ENCODE measurements at regions not wholly inside any gene's neighbourhood (a gene's known extent, or its start where the extent isn't known, plus 50 kb on each side); places are given as distances from the start of the nearest gene placed in this dataset.

- Mint-ChIP-seq H3K4me1 (peaks cover 15% of the 10 kb centered on the region), H3K36me3 (no peaks in the 10 kb centered on the region), H3K27me3 (ENCODE audit: low read depth) (no peaks in the 10 kb centered on the region), H3K4me3 (no peak overlapping the region), H3K9me3 (no peaks in the 10 kb centered on the region), H3K27ac (no peak overlapping the region)
- no peak for ATAC-seq
- no peak for DNase-seq (ENCODE audit: low spot score)
- ChIA-PET CTCF (no interaction called here), POLR2A (no interaction called here)
- no peak for TF ChIP-seq FOXJ3 (CRISPR knock-in tag; IDR thresholded peaks at IDR 0.05; ENCODE audit: borderline replicate concordance)
Measured at GRCh38 chr9:118521261-118521660, 817.1 kb downstream of the TLR4 start.

GRCh38 chr9:118522093-118523028 lies 818.2 kb downstream of the TLR4 start:
- Mint-ChIP-seq H3K9me3 (no peaks in the 10 kb centered on the region), H3K27ac (peak overlapping the region; percentile 86; the same call in 1 of the 2 replicates), H3K4me1 (peaks cover 15% of the 10 kb centered on the region), H3K36me3 (no peaks in the 10 kb centered on the region), H3K27me3 (ENCODE audit: low read depth) (no peaks in the 10 kb centered on the region), H3K4me3 (no peak overlapping the region)
- CTCF ChIA-PET, result interaction anchor here (0.6 to 1.2 kb wide), 4 partner anchors 40 to 843 kb away, joined by 3 to 6 read pairs (median 4); no protein-coding TSS in a partner anchor
- TF ChIP-seq ZNF671 (CRISPR knock-in tag; IDR thresholded peaks at IDR 0.05) (no peak), STAT6 (CRISPR knock-in tag; conservative IDR thresholded peaks at IDR 0.05; ENCODE audit: low read depth) (no peak), NFE2L1 (CRISPR knock-in tag; IDR thresholded peaks at IDR 0.05) (0 out of 2 replicates have a peak, but pooled peaks have one; percentile 40)
- TF ChIP-seq, protein P1, sequence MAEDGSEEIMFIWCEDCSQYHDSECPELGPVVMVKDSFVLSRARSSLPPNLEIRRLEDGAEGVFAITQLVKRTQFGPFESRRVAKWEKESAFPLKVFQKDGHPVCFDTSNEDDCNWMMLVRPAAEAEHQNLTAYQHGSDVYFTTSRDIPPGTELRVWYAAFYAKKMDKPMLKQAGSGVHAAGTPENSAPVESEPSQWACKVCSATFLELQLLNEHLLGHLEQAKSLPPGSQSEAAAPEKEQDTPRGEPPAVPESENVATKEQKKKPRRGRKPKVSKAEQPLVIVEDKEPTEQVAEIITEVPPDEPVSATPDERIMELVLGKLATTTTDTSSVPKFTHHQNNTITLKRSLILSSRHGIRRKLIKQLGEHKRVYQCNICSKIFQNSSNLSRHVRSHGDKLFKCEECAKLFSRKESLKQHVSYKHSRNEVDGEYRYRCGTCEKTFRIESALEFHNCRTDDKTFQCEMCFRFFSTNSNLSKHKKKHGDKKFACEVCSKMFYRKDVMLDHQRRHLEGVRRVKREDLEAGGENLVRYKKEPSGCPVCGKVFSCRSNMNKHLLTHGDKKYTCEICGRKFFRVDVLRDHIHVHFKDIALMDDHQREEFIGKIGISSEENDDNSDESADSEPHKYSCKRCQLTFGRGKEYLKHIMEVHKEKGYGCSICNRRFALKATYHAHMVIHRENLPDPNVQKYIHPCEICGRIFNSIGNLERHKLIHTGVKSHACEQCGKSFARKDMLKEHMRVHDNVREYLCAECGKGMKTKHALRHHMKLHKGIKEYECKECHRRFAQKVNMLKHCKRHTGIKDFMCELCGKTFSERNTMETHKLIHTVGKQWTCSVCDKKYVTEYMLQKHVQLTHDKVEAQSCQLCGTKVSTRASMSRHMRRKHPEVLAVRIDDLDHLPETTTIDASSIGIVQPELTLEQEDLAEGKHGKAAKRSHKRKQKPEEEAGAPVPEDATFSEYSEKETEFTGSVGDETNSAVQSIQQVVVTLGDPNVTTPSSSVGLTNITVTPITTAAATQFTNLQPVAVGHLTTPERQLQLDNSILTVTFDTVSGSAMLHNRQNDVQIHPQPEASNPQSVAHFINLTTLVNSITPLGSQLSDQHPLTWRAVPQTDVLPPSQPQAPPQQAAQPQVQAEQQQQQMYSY (CRISPR knock-in tag; IDR thresholded peaks at IDR 0.05), result peak; percentile 31; the same call in 1 of the 2 replicates
- TF ChIP-seq, protein P2, sequence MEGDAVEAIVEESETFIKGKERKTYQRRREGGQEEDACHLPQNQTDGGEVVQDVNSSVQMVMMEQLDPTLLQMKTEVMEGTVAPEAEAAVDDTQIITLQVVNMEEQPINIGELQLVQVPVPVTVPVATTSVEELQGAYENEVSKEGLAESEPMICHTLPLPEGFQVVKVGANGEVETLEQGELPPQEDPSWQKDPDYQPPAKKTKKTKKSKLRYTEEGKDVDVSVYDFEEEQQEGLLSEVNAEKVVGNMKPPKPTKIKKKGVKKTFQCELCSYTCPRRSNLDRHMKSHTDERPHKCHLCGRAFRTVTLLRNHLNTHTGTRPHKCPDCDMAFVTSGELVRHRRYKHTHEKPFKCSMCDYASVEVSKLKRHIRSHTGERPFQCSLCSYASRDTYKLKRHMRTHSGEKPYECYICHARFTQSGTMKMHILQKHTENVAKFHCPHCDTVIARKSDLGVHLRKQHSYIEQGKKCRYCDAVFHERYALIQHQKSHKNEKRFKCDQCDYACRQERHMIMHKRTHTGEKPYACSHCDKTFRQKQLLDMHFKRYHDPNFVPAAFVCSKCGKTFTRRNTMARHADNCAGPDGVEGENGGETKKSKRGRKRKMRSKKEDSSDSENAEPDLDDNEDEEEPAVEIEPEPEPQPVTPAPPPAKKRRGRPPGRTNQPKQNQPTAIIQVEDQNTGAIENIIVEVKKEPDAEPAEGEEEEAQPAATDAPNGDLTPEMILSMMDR (IDR thresholded peaks at IDR 0.05), result peak; percentile 61
- peak; percentile 76 for DNase-seq (ENCODE audit: low spot score)
- POLR2A ChIA-PET, result no interaction called here
- ATAC-seq, result peak; percentile 100

- Mint-ChIP-seq H3K36me3 (no peaks in the 10 kb centered on the region), H3K27ac (no peak overlapping the region), H3K9me3 (no peaks in the 10 kb centered on the region), H3K27me3 (ENCODE audit: low read depth) (no peaks in the 10 kb centered on the region), H3K4me1 (peaks cover 18% of the 10 kb centered on the region), H3K4me3 (no peak overlapping the region)
- ATAC-seq, result no peak
- CTCF ChIA-PET, result no interaction called here
- no peak for DNase-seq (ENCODE audit: low spot score)
- POLR2A ChIA-PET, result no interaction called here
- TF ChIP-seq ATF1 (CRISPR knock-in tag; IDR thresholded peaks at IDR 0.05) (no peak), NR2C2 (CRISPR knock-in tag; IDR thresholded peaks at IDR 0.05) (no peak), STAT6 (CRISPR knock-in tag; conservative IDR thresholded peaks at IDR 0.05; ENCODE audit: low read depth) (no peak), PREB (CRISPR knock-in tag; IDR thresholded peaks at IDR 0.05; ENCODE audit: borderline replicate concordance) (no peak), MYBL2 (CRISPR knock-in tag; IDR thresholded peaks at IDR 0.05) (no peak), CBFB (CRISPR knock-in tag; IDR thresholded peaks at IDR 0.05; ENCODE audit: low read depth) (no peak), ZNF138 (CRISPR knock-in tag; conservative IDR thresholded peaks at IDR 0.05) (no peak), ZNF121 (CRISPR knock-in tag; IDR thresholded peaks at IDR 0.05) (no peak)
- TF ChIP-seq, protein P3, sequence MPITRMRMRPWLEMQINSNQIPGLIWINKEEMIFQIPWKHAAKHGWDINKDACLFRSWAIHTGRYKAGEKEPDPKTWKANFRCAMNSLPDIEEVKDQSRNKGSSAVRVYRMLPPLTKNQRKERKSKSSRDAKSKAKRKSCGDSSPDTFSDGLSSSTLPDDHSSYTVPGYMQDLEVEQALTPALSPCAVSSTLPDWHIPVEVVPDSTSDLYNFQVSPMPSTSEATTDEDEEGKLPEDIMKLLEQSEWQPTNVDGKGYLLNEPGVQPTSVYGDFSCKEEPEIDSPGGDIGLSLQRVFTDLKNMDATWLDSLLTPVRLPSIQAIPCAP (CRISPR knock-in tag; IDR thresholded peaks at IDR 0.05), result no peak
- TF ChIP-seq, protein P4, sequence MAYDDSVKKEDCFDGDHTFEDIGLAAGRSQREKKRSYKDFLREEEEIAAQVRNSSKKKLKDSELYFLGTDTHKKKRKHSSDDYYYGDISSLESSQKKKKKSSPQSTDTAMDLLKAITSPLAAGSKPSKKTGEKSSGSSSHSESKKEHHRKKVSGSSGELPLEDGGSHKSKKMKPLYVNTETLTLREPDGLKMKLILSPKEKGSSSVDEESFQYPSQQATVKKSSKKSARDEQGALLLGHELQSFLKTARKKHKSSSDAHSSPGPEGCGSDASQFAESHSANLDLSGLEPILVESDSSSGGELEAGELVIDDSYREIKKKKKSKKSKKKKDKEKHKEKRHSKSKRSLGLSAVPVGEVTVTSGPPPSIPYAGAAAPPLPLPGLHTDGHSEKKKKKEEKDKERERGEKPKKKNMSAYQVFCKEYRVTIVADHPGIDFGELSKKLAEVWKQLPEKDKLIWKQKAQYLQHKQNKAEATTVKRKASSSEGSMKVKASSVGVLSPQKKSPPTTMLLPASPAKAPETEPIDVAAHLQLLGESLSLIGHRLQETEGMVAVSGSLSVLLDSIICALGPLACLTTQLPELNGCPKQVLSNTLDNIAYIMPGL (CRISPR knock-in tag; IDR thresholded peaks at IDR 0.05), result no peak
Measured at GRCh38 chr9:118527261-118527660, 823.1 kb downstream of the TLR4 start.

Measured in WTC11 (cell line).